Activated CD4-positive, alpha-beta T cell treated with anti-CD3 and anti-CD28 coated beads, Interleukin-2, Interleukin-6, amounts not matched to agents 100 ng/mL and 50 ng/mL, durations not matched to agents 16 hours and 8 hours (primary cell): ENCODE measurements at regions not wholly inside any gene's neighbourhood (a gene's known extent, or its start where the extent isn't known, plus 50 kb on each side); places are given as distances from the start of the nearest gene placed in this dataset.
"Not testable (repeated sequence)": the region's sequence is repeated elsewhere in the genome, so short reads cannot be mapped to it uniquely, and the experiment has no call there.

Experiments
- DNase-seq: peaks from one replicate; pipeline ENCODE4 v3.0.0-alpha.2; 2020

DNA sequence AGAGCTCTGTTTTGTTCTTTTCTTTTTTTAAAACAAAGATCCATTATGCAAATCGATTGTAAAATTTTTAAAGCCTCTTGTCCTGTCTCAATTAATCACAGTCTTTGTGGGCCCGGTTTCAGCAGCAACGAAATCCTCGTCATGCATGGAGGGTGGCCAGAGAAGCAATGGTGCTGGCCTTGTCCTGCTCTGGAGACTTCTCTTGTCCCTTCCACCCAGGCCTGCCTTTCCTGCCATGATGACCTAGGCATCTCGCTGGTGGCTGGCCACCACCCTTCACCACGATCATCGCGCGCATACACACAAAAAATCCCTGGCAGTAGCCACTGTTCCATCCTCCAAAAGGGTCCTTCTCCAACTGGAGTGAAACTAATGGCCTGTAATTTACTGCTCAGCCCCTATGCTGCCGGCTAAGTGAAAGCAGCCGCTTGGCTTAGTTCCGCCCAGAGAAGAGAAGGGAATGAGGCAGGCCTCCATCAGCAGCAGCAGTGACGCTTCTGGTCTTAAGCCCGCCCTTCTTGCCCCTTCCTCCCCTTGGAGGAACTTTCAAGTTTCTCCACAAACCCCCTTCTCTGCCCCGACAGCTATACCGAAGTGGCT lies 309.5 kb downstream of the NPHP4 start:
- DNase-seq, result no peak

DNA sequence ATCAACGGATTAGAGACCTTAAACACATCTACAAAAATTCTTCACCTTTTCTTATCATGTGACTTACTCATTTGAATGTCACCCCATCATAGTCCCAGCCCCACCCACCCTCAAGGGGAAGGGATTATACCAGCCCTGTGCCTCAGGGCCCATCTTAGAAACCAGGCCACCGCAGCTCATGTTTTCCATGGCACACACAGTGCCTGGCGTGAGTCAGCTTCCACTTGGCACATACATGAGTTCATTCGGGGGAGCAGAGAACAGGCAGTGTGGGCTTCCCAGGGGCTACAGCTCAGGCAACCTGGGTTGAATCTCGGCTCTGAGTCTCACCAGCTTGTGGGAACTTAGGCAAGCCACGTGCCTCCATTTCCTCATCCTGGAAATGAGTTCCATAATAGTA lies 310.6 kb downstream of the NPHP4 start:
- no peak for DNase-seq

DNA sequence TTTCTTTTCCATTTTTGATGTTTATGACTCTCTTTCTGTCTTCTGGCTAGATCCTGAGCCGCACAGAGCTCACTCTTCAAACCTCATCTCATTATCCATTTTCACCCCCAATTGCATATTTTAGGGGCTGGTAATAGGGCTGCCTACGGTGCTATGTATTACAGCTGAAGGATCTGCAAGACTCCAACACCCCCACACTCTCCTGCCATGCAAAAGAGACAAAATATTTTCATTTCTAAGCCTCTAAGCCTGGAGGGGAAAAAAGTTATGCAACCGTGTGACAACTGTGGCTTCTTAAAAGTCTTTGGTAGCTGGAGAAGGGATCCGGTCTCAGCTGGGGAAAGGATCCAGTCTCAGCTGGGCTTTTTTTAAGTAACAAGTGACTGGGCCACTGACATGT lies 311.6 kb downstream of the NPHP4 start:
- DNase-seq, result no peak

DNA sequence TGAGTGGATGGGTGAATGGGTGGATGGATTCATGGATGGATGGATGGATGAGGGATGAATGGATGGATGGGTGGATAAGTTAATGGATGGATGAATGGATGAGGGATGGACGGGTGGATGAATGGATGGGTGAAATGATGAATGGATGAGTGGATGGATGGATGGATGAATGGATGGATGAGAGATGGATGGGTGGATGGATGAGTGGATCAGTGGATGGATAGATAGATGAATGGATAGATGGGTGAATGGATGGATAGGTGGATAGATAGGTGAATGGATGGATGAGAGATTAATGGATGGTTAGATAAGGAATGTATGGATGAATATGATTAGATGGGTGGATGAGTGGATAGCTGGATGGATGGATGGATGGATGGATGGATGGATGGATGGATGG lies 313.5 kb downstream of the NPHP4 start:
- no peak for DNase-seq

GRCh38 chr1:5672355-5672754 lies 319.9 kb downstream of the NPHP4 start:
- DNase-seq, result not testable (repeated sequence)

DNA sequence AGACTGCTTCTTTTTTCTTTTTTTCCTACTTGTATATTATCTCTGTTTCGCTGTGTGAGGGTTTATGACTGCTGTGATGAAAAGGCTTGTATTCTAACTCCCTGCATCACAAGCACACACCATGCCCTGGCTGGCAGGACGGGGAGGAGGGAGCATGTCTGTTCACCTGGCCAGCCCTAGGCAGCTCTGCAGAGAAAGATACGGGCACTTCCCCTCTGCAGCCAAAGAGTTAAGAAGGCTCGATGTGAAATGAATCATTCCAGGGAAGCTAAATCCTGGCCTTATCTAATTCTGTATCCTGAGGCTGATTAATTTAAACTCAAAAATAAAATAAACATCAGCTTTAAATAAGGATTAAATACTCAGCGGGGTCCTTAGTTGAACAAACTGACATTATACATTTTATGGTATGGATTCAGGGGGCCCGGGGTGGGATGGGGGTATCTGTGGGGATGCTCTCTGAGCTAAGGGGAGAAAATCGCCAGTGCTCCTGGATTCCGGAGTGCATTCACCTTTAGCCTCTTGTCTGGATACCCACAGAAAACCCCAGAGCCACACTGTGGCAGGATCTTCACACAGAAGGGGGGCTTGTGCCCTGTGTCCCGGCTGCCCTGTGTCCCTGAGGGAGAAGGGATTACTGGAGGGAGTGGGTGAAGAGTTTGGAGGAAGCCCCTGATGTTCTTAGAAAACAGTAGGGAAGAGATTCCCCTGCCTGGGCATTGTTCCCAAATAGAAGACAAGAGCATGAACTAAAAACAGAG lies 321.5 kb downstream of the NPHP4 start:
- DNase-seq, result no peak

DNA sequence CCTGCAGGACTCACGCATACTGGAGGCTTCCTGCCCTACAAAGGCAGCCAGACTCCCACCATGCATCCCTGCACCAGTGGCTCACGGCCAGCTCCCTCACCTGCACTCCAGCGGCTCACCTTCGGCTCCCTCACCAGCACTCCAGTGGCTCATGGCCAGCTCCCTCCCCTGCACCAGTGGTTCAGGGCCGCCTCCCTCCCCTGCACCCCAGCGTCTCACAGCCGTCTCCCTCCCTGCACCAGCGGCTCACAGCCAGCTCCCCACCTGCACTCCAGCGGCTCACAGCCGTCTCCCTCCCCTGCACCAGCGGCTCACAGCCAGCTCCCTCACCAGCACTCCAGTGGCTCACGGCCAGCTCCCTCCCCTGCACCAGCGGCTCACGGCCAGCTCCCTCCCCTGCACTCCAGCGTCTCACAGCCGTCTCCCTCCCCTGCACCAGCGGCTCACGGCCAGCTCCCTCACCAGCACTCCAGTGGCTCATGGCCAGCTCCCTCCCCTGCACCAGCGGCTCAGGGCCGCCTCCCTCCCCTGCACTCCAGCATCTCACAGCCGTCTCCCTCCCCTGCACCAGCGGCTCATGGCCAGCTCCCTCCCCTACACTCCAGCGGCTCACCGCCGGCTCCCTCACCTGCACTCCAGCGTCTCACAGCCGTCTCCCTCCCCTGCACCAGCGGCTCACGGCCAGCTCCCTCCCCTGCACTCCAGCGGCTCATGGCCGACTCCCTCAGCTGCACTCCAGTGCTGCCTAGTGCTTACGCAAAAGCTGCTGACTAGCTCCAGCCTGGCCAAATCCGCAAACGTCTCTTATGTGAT lies 324.5 kb downstream of the NPHP4 start:
- no peak for DNase-seq

DNA sequence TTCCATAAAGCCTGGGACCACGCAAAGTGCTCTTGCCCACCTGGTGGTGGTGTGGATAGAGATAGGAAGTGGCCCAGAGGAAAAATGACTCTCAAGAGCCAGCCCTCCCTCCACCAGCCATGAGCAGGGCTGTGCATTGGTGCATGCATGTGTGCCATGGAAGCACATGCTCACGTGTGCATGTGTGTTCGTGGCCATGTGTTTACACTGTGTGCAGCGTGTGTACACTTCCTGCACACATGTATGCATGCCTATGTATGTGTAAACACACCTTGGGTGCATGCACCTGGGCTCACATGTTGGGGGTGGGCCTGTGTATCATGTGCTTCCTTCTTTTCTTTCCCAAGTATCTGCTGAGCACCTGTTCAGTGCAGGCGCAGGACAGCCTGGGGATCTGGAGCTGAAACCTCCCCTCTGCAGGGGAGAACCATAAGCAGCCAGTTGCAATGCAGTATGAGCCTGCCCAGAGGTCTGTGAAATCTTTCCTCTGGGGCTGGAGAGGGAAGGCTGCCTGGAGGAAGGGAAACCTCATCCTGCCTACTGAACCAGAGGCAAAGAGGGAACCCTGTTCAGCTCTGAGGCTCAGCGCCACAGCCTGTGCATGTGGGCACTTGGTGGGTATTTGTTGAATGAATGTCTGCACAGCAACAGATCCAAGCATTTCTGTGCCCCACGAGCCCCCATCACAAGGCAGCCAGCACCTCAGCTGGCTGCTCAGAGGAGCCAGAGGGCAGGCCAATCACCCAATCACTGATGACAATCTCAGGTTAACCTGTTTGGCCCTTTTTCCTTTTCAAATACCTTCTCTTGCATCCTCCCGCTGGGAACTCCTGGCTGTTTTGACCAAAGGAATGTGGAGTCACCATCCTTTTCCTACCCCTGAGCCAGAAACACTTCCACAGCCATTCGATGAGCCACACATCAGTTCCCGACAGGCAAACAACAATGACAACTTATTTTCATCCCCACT lies 327.0 kb downstream of the NPHP4 start:
- no peak for DNase-seq

DNA sequence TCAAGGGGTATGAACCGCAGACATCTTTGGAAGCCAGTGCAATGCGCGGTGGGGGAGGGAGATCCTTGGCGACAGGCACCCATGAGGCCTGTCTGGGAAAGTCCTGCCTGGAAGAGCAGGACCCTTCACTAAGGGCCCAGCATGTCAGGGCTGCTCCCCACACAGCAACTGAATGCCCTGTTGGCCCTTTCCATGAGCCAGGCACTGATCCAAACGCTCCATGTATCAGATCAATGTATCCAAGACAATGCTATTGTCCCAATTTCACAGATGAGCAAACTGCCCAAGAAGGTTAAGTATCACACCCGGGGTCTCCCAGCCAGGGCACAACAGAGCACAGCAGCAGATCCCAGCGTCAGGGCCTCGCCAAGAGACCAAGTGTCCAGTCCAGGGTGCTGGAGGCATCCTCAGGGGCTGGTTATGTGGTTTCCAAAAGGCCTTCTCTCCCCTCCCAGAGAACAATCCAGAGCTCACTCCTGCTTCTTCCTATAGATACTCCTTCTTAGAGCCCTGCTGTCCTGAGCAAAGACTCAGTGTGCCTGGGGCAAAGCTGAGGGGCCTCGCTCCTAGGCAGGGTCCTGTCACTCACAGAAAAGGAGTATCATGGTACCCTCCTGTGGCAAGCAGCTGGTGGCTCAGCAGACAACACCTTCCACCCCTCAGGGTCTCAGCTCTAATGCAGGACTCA lies 328.0 kb downstream of the NPHP4 start:
- no peak for DNase-seq

DNA sequence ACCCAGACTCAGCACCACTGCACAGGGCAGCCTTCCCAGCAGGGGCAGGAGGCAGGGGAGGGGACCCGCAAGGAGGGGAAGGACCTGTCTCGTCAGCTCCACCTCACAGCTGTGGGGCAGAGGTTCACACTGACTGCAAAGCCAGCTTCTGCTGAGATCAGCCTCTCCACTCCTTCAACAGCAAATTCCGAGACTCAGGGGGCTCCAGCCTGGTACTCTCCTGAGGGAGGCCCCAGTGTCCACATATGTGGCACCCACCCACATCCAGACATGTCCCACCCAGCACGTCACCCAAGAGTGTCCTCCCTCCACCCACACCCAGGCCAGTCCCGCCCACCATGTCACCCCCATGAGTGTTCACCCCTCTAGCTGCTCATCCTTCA lies 329.5 kb downstream of the NPHP4 start:
- DNase-seq, result no peak

GRCh38 chr1:5662086-5662743 lies 330.0 kb downstream of the NPHP4 start:
- no peak for DNase-seq

DNA sequence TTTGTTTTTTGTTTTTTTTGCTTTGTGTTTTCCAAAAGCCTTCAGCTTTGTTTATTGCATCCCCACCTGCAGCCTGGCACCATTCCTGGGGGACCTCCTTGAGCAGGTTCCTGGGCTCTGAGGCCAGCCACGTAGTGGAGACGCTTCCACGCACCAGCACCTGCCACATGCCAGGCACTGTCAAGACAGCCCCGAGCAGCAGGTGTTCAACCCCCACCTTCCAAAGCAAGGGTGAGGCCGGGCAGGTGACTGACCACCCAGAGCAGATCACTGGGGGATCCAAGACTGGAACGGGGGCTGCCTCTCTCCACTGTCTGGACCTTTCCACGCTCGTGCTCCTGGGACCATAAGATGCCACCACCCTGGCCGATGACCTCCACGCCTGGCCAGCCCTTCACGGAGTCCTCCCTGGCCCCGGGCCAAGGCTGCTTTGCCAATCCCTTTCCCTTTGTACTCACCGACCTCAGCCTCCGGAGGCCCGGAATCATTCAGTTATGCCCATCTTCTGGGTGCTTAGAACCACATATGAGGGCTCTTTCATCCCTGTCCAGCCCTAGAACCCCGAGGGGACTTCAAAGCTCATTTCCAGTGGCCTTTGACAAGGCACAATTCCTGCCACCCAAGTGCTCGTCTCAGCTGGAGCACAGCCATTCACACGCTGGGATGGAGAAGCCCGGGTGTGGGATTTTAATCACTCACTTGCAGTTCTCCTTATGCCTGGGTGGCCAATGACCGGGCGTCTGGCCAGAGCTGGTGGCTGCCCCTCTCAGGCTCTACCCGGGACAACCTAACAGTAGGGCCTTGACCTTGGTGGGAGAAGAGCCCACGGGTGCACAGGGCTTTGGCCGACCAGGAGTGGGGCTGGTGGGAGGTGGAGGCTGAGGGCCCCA lies 330.8 kb downstream of the NPHP4 start:
- DNase-seq, result no peak

- DNase-seq, result no peak
These were observed 331.9 kb downstream of the NPHP4 start for GRCh38 chr1:5660141-5660935.

GRCh38 chr1:5659606-5660005 lies 332.6 kb downstream of the NPHP4 start:
- no peak for DNase-seq

DNA sequence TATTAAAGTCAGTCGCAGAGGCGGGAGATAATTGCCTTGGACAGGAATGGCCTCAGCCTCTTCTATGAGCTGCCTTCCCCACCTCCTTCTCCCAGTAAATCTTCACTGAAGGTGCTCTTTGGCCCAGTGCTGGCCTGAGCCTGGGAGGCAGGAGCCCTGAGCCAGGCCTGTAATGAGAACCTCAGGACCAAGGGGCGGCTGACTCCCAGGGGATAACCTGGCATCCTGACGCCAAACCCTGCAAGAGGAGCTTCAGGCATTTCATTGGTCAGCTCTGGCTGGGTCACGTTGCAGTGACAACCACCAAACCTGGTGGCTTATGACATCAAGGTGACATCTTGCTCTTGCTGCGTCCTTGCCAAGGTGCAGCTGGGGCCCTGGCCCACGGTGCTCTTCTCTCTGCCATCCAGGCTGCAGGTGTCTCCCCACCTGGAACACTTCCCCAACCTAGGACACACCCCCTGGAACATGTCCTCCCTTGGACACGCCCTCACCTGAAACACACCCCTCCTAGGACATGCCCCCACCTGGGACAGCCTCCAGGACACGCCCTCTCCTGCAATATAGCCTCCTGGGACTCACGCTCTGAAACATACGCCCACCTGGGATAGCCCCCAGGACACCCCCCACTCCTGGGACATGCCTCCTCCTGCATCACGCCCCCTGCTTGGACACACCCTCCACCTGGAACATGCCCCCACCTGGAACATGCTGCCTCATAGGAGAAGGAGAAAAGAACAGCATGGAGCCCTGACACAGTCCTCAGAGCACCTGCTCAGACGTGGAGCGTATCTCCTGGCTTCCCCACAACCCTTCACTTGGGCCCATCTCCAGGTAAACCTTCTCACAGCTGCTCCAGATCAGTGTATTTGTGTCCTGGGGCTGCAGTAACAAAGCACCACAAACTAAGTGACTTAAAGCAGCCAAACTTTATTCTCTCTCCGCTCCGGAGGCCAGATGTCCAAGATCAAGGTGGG lies 333.6 kb downstream of the NPHP4 start:
- no peak for DNase-seq

- no peak for DNase-seq
These were observed 340.0 kb downstream of the NPHP4 start for GRCh38 chr1:5651964-5652821.

GRCh38 chr1:5651473-5651872 lies 340.8 kb downstream of the NPHP4 start:
- DNase-seq, result no peak
